ENCODE measurements at regions not wholly inside any gene's neighbourhood (a gene's known extent, or its start where the extent isn't known, plus 50 kb on each side); places are given as distances from the start of the nearest gene placed in this dataset.

DNA sequence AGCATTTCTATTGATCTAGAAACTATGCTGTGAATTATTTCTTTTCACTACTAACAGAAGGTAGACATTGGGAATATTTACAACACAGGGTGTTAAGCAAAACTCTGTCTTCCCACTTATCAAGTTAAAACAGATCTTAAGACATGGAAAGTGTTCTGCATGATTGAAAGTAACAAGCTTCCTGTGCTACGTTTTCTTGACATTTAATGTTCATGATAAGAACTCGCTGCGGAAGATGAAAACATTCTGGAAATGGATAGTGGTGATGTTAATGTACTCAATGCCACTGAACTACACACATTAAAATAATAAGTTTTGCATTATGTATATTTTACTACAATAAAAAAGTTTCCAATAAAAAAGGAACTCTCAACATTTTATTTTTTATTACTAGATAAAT lies 74.4 kb upstream of the SCN7A start:
- Histone ChIP-seq H4K20me1 (ENCODE audit: insufficient read depth, low read length) (no peaks in the 10 kb centered on the region), H2AFZ (ENCODE audit: low read length) (no peak overlapping the region), H3K79me2 (ENCODE audit: insufficient read depth, low read depth, low read length) (no peaks in the 10 kb centered on the region), H3K4me2 (ENCODE audit: low read length) (no peak overlapping the region), H3K36me3 (ENCODE audit: insufficient read depth, low read length) (no peaks in the 10 kb centered on the region), H3K9me3 (ENCODE audit: low read length) (no peaks in the 10 kb centered on the region), H3K9me2 (ENCODE audit: insufficient read depth, low read length) (no peaks in the 10 kb centered on the region), H3K4me3 (ENCODE audit: low read depth, low read length, poor library complexity, severe bottlenecking) (no peak overlapping the region), H3K4me1 (ENCODE audit: insufficient read depth, low read length, poor library complexity, severe bottlenecking) (no peaks in the 10 kb centered on the region), H3K27ac (ENCODE audit: low read depth, low read length, poor library complexity, severe bottlenecking) (no peak overlapping the region)
- ChIA-PET POLR2A (interaction anchor here (0.5 to 0.7 kb wide), 2 partner anchors 128 to 346 kb away, joined by 3 to 6 read pairs; no protein-coding TSS in a partner anchor), CTCF (ENCODE audit: unreplicated experiment) (interaction anchor here (1.0 kb wide), 1 partner anchor 14 kb away, joined by 3 read pairs; no protein-coding TSS in a partner anchor)
- intact Hi-C loops (cut with micrococcal nuclease; ENCODE audit: unreplicated experiment), result no loop called here
- BruUV-seq (replicated peaks), result no TSS peak
- DNase-seq (ENCODE audit: low spot score), result no peak
- TF ChIP-seq, protein P1, sequence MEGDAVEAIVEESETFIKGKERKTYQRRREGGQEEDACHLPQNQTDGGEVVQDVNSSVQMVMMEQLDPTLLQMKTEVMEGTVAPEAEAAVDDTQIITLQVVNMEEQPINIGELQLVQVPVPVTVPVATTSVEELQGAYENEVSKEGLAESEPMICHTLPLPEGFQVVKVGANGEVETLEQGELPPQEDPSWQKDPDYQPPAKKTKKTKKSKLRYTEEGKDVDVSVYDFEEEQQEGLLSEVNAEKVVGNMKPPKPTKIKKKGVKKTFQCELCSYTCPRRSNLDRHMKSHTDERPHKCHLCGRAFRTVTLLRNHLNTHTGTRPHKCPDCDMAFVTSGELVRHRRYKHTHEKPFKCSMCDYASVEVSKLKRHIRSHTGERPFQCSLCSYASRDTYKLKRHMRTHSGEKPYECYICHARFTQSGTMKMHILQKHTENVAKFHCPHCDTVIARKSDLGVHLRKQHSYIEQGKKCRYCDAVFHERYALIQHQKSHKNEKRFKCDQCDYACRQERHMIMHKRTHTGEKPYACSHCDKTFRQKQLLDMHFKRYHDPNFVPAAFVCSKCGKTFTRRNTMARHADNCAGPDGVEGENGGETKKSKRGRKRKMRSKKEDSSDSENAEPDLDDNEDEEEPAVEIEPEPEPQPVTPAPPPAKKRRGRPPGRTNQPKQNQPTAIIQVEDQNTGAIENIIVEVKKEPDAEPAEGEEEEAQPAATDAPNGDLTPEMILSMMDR (conservative IDR thresholded peaks at IDR 0.05; ENCODE audit: low read length), result no peak
- no peak for TF ChIP-seq EZH2phosphoT487 (IDR thresholded peaks at IDR 0.05; ENCODE audit: borderline replicate concordance, low read depth, low read length)

DNA sequence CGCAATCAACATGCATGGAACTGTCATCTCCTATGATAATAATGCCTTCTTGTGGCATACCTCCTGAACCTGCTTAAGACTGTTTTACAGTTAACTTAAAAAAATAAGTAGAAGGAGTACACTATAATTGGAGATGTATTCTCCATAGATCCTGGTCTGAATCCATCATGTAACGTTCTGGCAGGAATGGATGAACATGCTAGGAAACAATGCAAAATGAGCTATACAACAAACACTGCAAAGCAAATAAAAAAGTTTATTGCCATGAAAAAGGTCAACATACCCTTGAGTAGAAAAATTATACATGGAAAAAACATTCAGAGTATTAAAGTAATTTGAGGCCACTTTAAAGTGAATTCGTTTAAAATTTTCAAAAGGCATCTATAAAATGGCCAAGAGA lies 71.5 kb upstream of the SCN7A start:
- ChIA-PET CTCF (ENCODE audit: unreplicated experiment) (no interaction called here), POLR2A (no interaction called here)
- no peak overlapping the region for H3K4me2 ChIP-seq (ENCODE audit: low read length)
- no peaks in the 10 kb centered on the region for H3K36me3 ChIP-seq (ENCODE audit: insufficient read depth, low read length)
- H3K4me1 ChIP-seq (ENCODE audit: insufficient read depth, low read length, poor library complexity, severe bottlenecking), result no peaks in the 10 kb centered on the region
- H3K4me3 ChIP-seq (ENCODE audit: low read depth, low read length, poor library complexity, severe bottlenecking), result no peak overlapping the region
- H3K79me2 ChIP-seq (ENCODE audit: insufficient read depth, low read depth, low read length), result no peaks in the 10 kb centered on the region
- no peaks in the 10 kb centered on the region for H3K9me2 ChIP-seq (ENCODE audit: insufficient read depth, low read length)
- H4K20me1 ChIP-seq (ENCODE audit: insufficient read depth, low read length), result no peaks in the 10 kb centered on the region
- no peak for DNase-seq (ENCODE audit: low spot score)
- BruUV-seq (replicated peaks), result no TSS peak
- no peak overlapping the region for H2AFZ ChIP-seq (ENCODE audit: low read length)
- H3K27ac ChIP-seq (ENCODE audit: low read depth, low read length, poor library complexity, severe bottlenecking), result no peak overlapping the region
- no peaks in the 10 kb centered on the region for H3K9me3 ChIP-seq (ENCODE audit: low read length)
- TF ChIP-seq, protein P1 (conservative IDR thresholded peaks at IDR 0.05; ENCODE audit: low read length), result no peak
- no peak for TF ChIP-seq EZH2phosphoT487 (IDR thresholded peaks at IDR 0.05; ENCODE audit: borderline replicate concordance, low read depth, low read length)
- intact Hi-C loops (cut with micrococcal nuclease; ENCODE audit: unreplicated experiment), result no loop called here

DNA sequence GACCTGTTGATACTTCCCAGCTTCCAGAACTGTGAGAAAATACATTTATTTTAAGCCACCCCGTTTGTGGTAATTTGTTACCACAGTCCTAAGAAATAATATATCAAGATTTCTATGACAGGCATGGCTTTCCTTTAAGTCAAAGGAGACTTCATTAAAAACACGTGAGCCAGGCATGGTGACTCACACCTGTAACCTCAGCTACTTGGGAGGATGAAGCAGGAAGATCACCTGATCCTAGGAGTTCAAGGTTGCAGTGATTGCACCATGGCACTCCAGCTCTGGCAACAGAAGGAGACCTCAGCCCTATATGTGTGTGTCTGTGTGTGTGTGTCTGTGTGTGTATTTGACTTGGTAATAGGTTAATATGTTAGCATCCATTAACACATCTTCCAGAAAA lies 69.8 kb upstream of the SCN7A start:
- BruUV-seq (replicated peaks), result no TSS peak
- no peaks in the 10 kb centered on the region for H4K20me1 ChIP-seq (ENCODE audit: insufficient read depth, low read length)
- ChIA-PET CTCF (ENCODE audit: unreplicated experiment) (no interaction called here), POLR2A (no interaction called here)
- no peaks in the 10 kb centered on the region for H3K9me2 ChIP-seq (ENCODE audit: insufficient read depth, low read length)
- intact Hi-C loops (cut with micrococcal nuclease; ENCODE audit: unreplicated experiment), result no loop called here
- H2AFZ ChIP-seq (ENCODE audit: low read length), result no peak overlapping the region
- no peaks in the 10 kb centered on the region for H3K36me3 ChIP-seq (ENCODE audit: insufficient read depth, low read length)
- TF ChIP-seq EZH2phosphoT487 (IDR thresholded peaks at IDR 0.05; ENCODE audit: borderline replicate concordance, low read depth, low read length), result no peak
- TF ChIP-seq, protein P1 (conservative IDR thresholded peaks at IDR 0.05; ENCODE audit: low read length), result no peak
- H3K27ac ChIP-seq (ENCODE audit: low read depth, low read length, poor library complexity, severe bottlenecking), result no peak overlapping the region
- no peaks in the 10 kb centered on the region for H3K79me2 ChIP-seq (ENCODE audit: insufficient read depth, low read depth, low read length)
- H3K4me1 ChIP-seq (ENCODE audit: insufficient read depth, low read length, poor library complexity, severe bottlenecking), result no peaks in the 10 kb centered on the region
- H3K9me3 ChIP-seq (ENCODE audit: low read length), result no peaks in the 10 kb centered on the region
- H3K4me3 ChIP-seq (ENCODE audit: low read depth, low read length, poor library complexity, severe bottlenecking), result no peak overlapping the region
- no peak for DNase-seq (ENCODE audit: low spot score)
- H3K4me2 ChIP-seq (ENCODE audit: low read length), result no peak overlapping the region
